ENCODE measurements at regions not wholly inside any gene's neighbourhood (a gene's known extent, or its start where the extent isn't known, plus 50 kb on each side); places are given as distances from the start of the nearest gene placed in this dataset.
"Not testable (repeated sequence)": the region's sequence is repeated elsewhere in the genome, so short reads cannot be mapped to it uniquely, and the experiment has no call there.

GRCh38 chr9:86572904-86573303 is 218.7 kb upstream of the TUT7 start:
- Histone ChIP-seq H2AFZ (ENCODE audit: low read depth, low read length) (no peak overlapping the region), H3K27me3 (ENCODE audit: insufficient read depth, low read depth, low read length) (no peaks in the 10 kb centered on the region), H3K9me2 (ENCODE audit: insufficient read depth, low read length) (no peaks in the 10 kb centered on the region), H3F3A (ENCODE audit: insufficient read depth, low read length, poor library complexity, severe bottlenecking) (no peaks in the 10 kb centered on the region), H3K79me2 (replicated peaks; ENCODE audit: insufficient read depth, low read length) (no peaks in the 10 kb centered on the region), H4K20me1 (ENCODE audit: insufficient read depth) (no peaks in the 10 kb centered on the region), H3K27ac (ENCODE audit: low read length) (no peak overlapping the region), H3K9ac (ENCODE audit: low read length) (no peak overlapping the region), H3K36me3 (ENCODE audit: insufficient read depth, low read length) (no peaks in the 10 kb centered on the region), H3K4me3 (ENCODE audit: low read length) (no peak overlapping the region), H3K4me2 (ENCODE audit: low read length) (no peak overlapping the region), H3K9me3 (ENCODE audit: low read length) (peaks cover 3% of the 10 kb centered on the region)
- TF ChIP-seq TAF1 (IDR thresholded peaks at IDR 0.05; ENCODE audit: low read depth) (no peak), EZH2 (IDR thresholded peaks at IDR 0.05; ENCODE audit: borderline replicate concordance, insufficient read depth, low read length, poor library complexity, severe bottlenecking) (no peak), SMC3 (conservative IDR thresholded peaks at IDR 0.05; ENCODE audit: poor library complexity) (no peak), MXI1 (conservative IDR thresholded peaks at IDR 0.05; ENCODE audit: poor library complexity, severe bottlenecking) (no peak), POLR2AphosphoS5 (IDR thresholded peaks at IDR 0.05) (no peak), RAD21 (conservative IDR thresholded peaks at IDR 0.05) (no peak)
- TF ChIP-seq, protein P1, sequence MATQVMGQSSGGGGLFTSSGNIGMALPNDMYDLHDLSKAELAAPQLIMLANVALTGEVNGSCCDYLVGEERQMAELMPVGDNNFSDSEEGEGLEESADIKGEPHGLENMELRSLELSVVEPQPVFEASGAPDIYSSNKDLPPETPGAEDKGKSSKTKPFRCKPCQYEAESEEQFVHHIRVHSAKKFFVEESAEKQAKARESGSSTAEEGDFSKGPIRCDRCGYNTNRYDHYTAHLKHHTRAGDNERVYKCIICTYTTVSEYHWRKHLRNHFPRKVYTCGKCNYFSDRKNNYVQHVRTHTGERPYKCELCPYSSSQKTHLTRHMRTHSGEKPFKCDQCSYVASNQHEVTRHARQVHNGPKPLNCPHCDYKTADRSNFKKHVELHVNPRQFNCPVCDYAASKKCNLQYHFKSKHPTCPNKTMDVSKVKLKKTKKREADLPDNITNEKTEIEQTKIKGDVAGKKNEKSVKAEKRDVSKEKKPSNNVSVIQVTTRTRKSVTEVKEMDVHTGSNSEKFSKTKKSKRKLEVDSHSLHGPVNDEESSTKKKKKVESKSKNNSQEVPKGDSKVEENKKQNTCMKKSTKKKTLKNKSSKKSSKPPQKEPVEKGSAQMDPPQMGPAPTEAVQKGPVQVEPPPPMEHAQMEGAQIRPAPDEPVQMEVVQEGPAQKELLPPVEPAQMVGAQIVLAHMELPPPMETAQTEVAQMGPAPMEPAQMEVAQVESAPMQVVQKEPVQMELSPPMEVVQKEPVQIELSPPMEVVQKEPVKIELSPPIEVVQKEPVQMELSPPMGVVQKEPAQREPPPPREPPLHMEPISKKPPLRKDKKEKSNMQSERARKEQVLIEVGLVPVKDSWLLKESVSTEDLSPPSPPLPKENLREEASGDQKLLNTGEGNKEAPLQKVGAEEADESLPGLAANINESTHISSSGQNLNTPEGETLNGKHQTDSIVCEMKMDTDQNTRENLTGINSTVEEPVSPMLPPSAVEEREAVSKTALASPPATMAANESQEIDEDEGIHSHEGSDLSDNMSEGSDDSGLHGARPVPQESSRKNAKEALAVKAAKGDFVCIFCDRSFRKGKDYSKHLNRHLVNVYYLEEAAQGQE (IDR thresholded peaks at IDR 0.05; ENCODE audit: borderline replicate concordance), result no peak

- H3F3A ChIP-seq (ENCODE audit: insufficient read depth, low read length, poor library complexity, severe bottlenecking); H3K4me2 ChIP-seq (ENCODE audit: low read length); H3K36me3 ChIP-seq (ENCODE audit: insufficient read depth, low read length); H3K79me2 ChIP-seq (replicated peaks; ENCODE audit: insufficient read depth, low read length); H3K27me3 ChIP-seq (ENCODE audit: insufficient read depth, low read depth, low read length); H4K20me1 ChIP-seq (ENCODE audit: insufficient read depth); H3K4me3 ChIP-seq (ENCODE audit: low read length); H3K9me2 ChIP-seq (ENCODE audit: insufficient read depth, low read length); H3K9ac ChIP-seq (ENCODE audit: low read length); H3K27ac ChIP-seq (ENCODE audit: low read length); H2AFZ ChIP-seq (ENCODE audit: low read depth, low read length); H3K9me3 ChIP-seq (ENCODE audit: low read length): not testable (repeated sequence)
Observed at GRCh38 chr9:86565603-86566002, 211.4 kb upstream of the TUT7 start.

DNA sequence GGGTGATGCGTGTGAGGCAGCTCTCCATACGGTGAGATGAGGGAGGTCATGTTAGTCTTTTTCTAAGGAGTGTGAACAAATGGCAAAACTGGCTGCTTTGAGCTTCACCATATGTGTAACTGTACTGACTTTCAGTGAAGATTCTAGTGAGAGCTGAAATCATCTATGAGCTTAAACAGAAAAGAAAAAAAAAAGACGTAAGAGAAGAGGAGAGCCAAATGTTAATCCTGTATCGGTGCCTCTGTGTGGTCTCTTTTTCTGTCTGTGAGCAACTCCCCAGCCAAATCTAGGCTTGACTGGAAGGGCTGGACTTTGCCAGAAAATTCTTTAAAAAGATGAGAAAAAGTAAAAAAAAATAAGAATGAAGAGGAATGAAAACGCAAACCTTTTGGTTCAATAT is 209.7 kb upstream of the TUT7 start:
- H2AFZ ChIP-seq (ENCODE audit: low read depth, low read length), result no peak overlapping the region
- H3K79me2 ChIP-seq (replicated peaks; ENCODE audit: insufficient read depth, low read length), result no peaks in the 10 kb centered on the region
- H3K9me3 ChIP-seq (ENCODE audit: low read length), result no peaks in the 10 kb centered on the region
- H3K9ac ChIP-seq (ENCODE audit: low read length), result no peak overlapping the region
- H3K36me3 ChIP-seq (ENCODE audit: insufficient read depth, low read length), result no peaks in the 10 kb centered on the region
- TF ChIP-seq EP300 (conservative IDR thresholded peaks at IDR 0.05; ENCODE audit: poor library complexity, severe bottlenecking) (no peak), RAD21 (conservative IDR thresholded peaks at IDR 0.05) (no peak), EZH2 (IDR thresholded peaks at IDR 0.05; ENCODE audit: borderline replicate concordance, insufficient read depth, low read length, poor library complexity, severe bottlenecking) (no peak), CTCF (IDR thresholded peaks at IDR 0.05; ENCODE audit: poor library complexity, severe bottlenecking) (no peak), SMC3 (conservative IDR thresholded peaks at IDR 0.05; ENCODE audit: poor library complexity) (no peak), MXI1 (conservative IDR thresholded peaks at IDR 0.05; ENCODE audit: poor library complexity, severe bottlenecking) (no peak), TAF1 (IDR thresholded peaks at IDR 0.05; ENCODE audit: low read depth) (no peak), POLR2AphosphoS5 (IDR thresholded peaks at IDR 0.05) (no peak)
- TF ChIP-seq, protein P1 (IDR thresholded peaks at IDR 0.05; ENCODE audit: borderline replicate concordance), result no peak
- H3K27ac ChIP-seq (ENCODE audit: low read length), result no peak overlapping the region
- H3K4me2 ChIP-seq (ENCODE audit: low read length), result no peak overlapping the region
- no peak overlapping the region for H3K4me3 ChIP-seq (ENCODE audit: low read length)
- no peaks in the 10 kb centered on the region for H4K20me1 ChIP-seq (ENCODE audit: insufficient read depth)
- H3K9me2 ChIP-seq (ENCODE audit: insufficient read depth, low read length), result no peaks in the 10 kb centered on the region
- H3K27me3 ChIP-seq (ENCODE audit: insufficient read depth, low read depth, low read length), result no peaks in the 10 kb centered on the region
- H3F3A ChIP-seq (ENCODE audit: insufficient read depth, low read length, poor library complexity, severe bottlenecking), result no peaks in the 10 kb centered on the region

Measured in neural cell (in vitro differentiated cells).